Upper lobe of left lung (tissue), 6 donors: ENCODE measurements at regions not wholly inside any gene's neighbourhood (a gene's known extent, or its start where the extent isn't known, plus 50 kb on each side); places are given as distances from the start of the nearest gene placed in this dataset.
"Not testable (repeated sequence)": the region's sequence is repeated elsewhere in the genome, so short reads cannot be mapped to it uniquely, and the experiment has no call there.

Experiments
- ATAC-seq, 2 donors: fragments of 200-7000 bp; cut with Tn5 transposase; one replicate each; pipeline ENCODE4 v1.9.1; 2022; ENCODE audit warnings: mild to moderate bottlenecking in 2 of 2, moderate library complexity in 2 of 2; ENCODE audit not compliant: low FRiP score in 2 of 2
- DNase-seq, 2 donors: peaks; one replicate each; pipeline ENCODE4 v3.0.0-alpha.2; 2019 to 2020
- H3K27ac ChIP-seq, 4 donors: fragments of 200-600 bp; sonication (generic); one replicate each; pipeline ENCODE4 v1.5.1; 2016 to 2019
- H3K27me3 ChIP-seq, 4 donors: fragments of 200-600 bp; sonication (generic); one replicate each; pipeline ENCODE4 v1.5.1; 2017 to 2019
- H3K36me3 ChIP-seq, 4 donors: fragments of 200-600 bp; sonication (generic); one replicate each; pipeline ENCODE4 v1.5.1; 2016 to 2019
- H3K4me1 ChIP-seq, 4 donors: fragments of 200-600 bp; sonication (generic); one replicate each; pipeline ENCODE4 v1.5.1; 2018 to 2019
- H3K4me3 ChIP-seq, 4 donors: fragments of 200-600 bp; sonication (generic); one replicate each; pipeline ENCODE4 v1.5.1; 2017 to 2019; ENCODE audit warnings: mild to moderate bottlenecking in 2 of 4, moderate library complexity in 1 of 4
- H3K9me3 ChIP-seq, 4 donors: fragments of 200-600 bp; sonication (generic); one replicate each; pipeline ENCODE4 v1.5.1; 2018 to 2019
- CTCF ChIP-seq, 6 experiments: fragments of 450-650 bp in 4 of 6; fragments of 200-600 bp in 2 of 6; sonication (generic) in 2 of 6; IDR thresholded peaks; one replicate each; pipeline ENCODE4 v1.5.1; 2016 to 2019; ENCODE audit warnings: antibody characterized with exemption in 6 of 6
- EP300 ChIP-seq, 4 donors: sonication (generic); formaldehyde crosslinking; IDR thresholded peaks; one replicate each; pipeline ENCODE4 v1.5.1; 2017; ENCODE audit warnings: antibody characterized with exemption in 4 of 4, control low read depth in 2 of 4
- POLR2A ChIP-seq, 4 donors: fragments of 450-650 bp; IDR thresholded peaks; one replicate each; pipeline ENCODE4 v1.5.1; 2016 to 2017; ENCODE audit warnings: antibody characterized with exemption in 4 of 4, mild to moderate bottlenecking in 2 of 4
- POLR2AphosphoS5 ChIP-seq, 2 donors: sonication (generic); formaldehyde crosslinking; IDR thresholded peaks; one replicate each; pipeline ENCODE4 v1.5.1; 2017; ENCODE audit warnings: antibody characterized with exemption in 2 of 2
- WGBS, 2 donors: methylation state at CpG; one replicate each; pipeline ENCODE4 v1.1.5; 2017 to 2018; 5-methylcytosine and 5-hydroxymethylcytosine counted together
- donor health status: DM: no; HTN: no; CAD: no; lungs with moderate emphysema.
- donor health status: DM: no; HTN: yes; CAD: no; lungs with severe emphysema.

GRCh38 chr9:28518439-28518838 lies 945.2 kb upstream of the C9orf72 start:
- Histone ChIP-seq H3K27me3 (no peaks in the 10 kb centered on the region), H3K36me3 (no peaks in the 10 kb centered on the region), H3K4me1 (no peaks in the 10 kb centered on the region), H3K27ac (no peak overlapping the region), H3K4me3 (no peak overlapping the region), H3K9me3 (no peaks in the 10 kb centered on the region)
- 70 to 77% methylated on average over 3 of the region's 3 CpGs for WGBS, 2 donors
- ATAC-seq (no peak), DNase-seq (no peak)
- TF ChIP-seq EP300 (IDR thresholded peaks at IDR 0.05) (no peak), POLR2A (IDR thresholded peaks at IDR 0.05) (no peak), POLR2AphosphoS5 (IDR thresholded peaks at IDR 0.05) (no peak), CTCF (IDR thresholded peaks at IDR 0.05) (no peak)

- not testable (repeated sequence) for H3K36me3 ChIP-seq, DNase-seq, H3K27ac ChIP-seq, H3K4me1 ChIP-seq, H3K4me3 ChIP-seq, H3K27me3 ChIP-seq, ATAC-seq, H3K9me3 ChIP-seq
- 80% methylated on average over 6 of the region's 6 CpGs for WGBS, 2 donors
Observed at GRCh38 chr9:28524309-28524708, 951.0 kb upstream of the C9orf72 start.

- no peaks in the 10 kb centered on the region for H3K9me3 ChIP-seq
- ATAC-seq = no peak
- no peaks in the 10 kb centered on the region for H3K4me1 ChIP-seq
- no peak overlapping the region for H3K4me3 ChIP-seq
- H3K27me3 ChIP-seq = no peaks in the 10 kb centered on the region
- no peak for DNase-seq
- WGBS, 2 donors = 85 to 90% methylated on average over 1 of the region's 1 CpG
- H3K27ac ChIP-seq = no peak overlapping the region
- TF ChIP-seq POLR2AphosphoS5 (IDR thresholded peaks at IDR 0.05) = no peak
- no peak for TF ChIP-seq EP300 (IDR thresholded peaks at IDR 0.05)
- TF ChIP-seq POLR2A (IDR thresholded peaks at IDR 0.05) = no peak
- TF ChIP-seq CTCF (IDR thresholded peaks at IDR 0.05) = no peak
- H3K36me3 ChIP-seq = no peaks in the 10 kb centered on the region
Observed at GRCh38 chr9:28528049-28528448, 954.8 kb upstream of the C9orf72 start.

- ATAC-seq = no peak
- H3K4me1 ChIP-seq = no peaks in the 10 kb centered on the region
- no peak for TF ChIP-seq POLR2AphosphoS5 (IDR thresholded peaks at IDR 0.05)
- TF ChIP-seq EP300 (IDR thresholded peaks at IDR 0.05) = no peak
- no peak for TF ChIP-seq POLR2A (IDR thresholded peaks at IDR 0.05)
- TF ChIP-seq CTCF (IDR thresholded peaks at IDR 0.05) = no peak
Observed at GRCh38 chr9:28538132-28538531, 964.9 kb upstream of the C9orf72 start.

DNA sequence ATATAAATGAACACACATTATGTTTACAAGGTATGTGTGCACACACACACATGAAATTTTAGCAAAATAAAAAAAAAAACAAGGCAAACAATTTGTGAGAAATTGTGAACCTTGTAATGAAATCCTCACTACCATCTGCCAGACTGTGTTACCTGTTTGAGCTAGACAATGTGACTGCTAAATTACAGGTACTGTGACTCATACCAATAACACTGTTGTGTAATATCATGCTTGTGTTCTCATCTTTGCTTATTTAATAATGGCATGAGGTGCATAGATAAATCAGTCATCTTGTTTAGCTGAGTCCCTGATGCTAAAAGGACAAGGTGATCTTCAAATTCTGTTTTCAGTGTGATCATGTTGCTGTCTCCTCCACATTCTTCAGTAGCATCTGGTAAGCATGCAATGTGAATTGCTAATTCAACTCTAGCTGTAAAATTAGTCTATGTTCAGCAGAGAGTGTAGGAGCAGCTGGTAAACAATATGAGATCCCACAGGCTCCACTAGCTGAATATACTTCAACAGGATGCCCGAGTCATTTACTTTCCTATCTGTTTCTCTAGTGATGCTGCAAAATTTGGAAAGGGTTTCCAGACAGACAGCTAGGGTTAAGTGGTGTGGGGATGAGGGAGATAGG lies 966.3 kb upstream of the C9orf72 start:
- Histone ChIP-seq H3K36me3 (no peaks in the 10 kb centered on the region), H3K27me3 (no peaks in the 10 kb centered on the region), H3K27ac (no peak overlapping the region), H3K9me3 (no peaks in the 10 kb centered on the region), H3K4me3 (no peak overlapping the region), H3K4me1 (no peaks in the 10 kb centered on the region)
- TF ChIP-seq POLR2A (IDR thresholded peaks at IDR 0.05) (no peak), CTCF (IDR thresholded peaks at IDR 0.05) (no peak), EP300 (IDR thresholded peaks at IDR 0.05) (no peak), POLR2AphosphoS5 (IDR thresholded peaks at IDR 0.05) (no peak)
- DNase-seq (no peak), ATAC-seq (no peak)
- 85% methylated on average over 1 of the region's 1 CpG for WGBS, 2 donors

More at GRCh38 chr9:28538132-28538531, 964.9 kb upstream of the C9orf72 start:
- Histone ChIP-seq H3K27ac (no peak overlapping the region), H3K9me3 (no peaks in the 10 kb centered on the region), H3K36me3 (no peaks in the 10 kb centered on the region), H3K4me3 (no peak overlapping the region), H3K27me3 (no peaks in the 10 kb centered on the region)
- no peak for DNase-seq
- 81 to 86% methylated on average over 3 of the region's 3 CpGs for WGBS, 2 donors
